HCT116 (cell line): ENCODE measurements at regions not wholly inside any gene's neighbourhood (a gene's known extent, or its start where the extent isn't known, plus 50 kb on each side); places are given as distances from the start of the nearest gene placed in this dataset.

ENCODE experiments used
- ATAC-seq: fragments of 200-7000 bp; cut with Tn5 transposase; 2 replicates; pipeline ENCODE4 v1.9.1; 2020; ENCODE audit warnings: mild to moderate bottlenecking, moderate library complexity
- BruUV-seq: library from RNA; stranded (reverse); fragments of 400-500 nt; replicated peaks from 2 replicates; lab custom pipeline; 2021; lab: Mats Ljungman, UMichigan
- CTCF ChIA-PET: fragments of 300-600 bp; sonication (Branson Sonifier 250); formaldehyde crosslinking; loops from one replicate; lab custom pipeline; 2021; ENCODE audit warnings: antibody characterized with exemption; lab: Charles Lee
- POLR2A ChIA-PET: fragments of 300-600, 350-600 bp; sonication (Branson Sonifier 250); formaldehyde crosslinking; loops from one replicate; lab custom pipeline; 2021; ENCODE audit warnings: antibody characterized with exemption; lab: Charles Lee
- RAD21 ChIA-PET, 2 experiments: fragments of 300-600 bp; sonication (Branson Sonifier 250); formaldehyde crosslinking; loops; one replicate each; lab custom pipeline; 2023; ENCODE audit warnings: low total read pairs in 2 of 2; ENCODE audit not compliant: uncharacterized antibody in 2 of 2, unreplicated experiment in 2 of 2, low non-redundant PET in 1 of 2; lab: Charles Lee
- DNase-seq: peaks from one replicate; pipeline ENCODE4 v3.0.0-alpha.2; 2010; ENCODE audit warnings: low read depth, low spot score
- H2AFZ ChIP-seq: fragments of 200-600 bp; shearing (Covaris generic), sonication (generic); 2 replicates; pipeline ENCODE4 v1.6.1; 2017; ENCODE audit warnings: low read depth, mixed run types, mixed read lengths, antibody characterized with exemption, low read length; ENCODE audit not compliant: poor library complexity, severe bottlenecking
- H3K27ac ChIP-seq: 2 replicates; pipeline ENCODE4 v1.5.1; 2012; ENCODE audit warnings: low read depth, low read length
- H3K27me3 ChIP-seq: fragments of 200-600 bp; sonication (generic); 2 replicates; pipeline ENCODE4 v1.6.1; 2016; ENCODE audit warnings: mixed run types, low read length, mixed read lengths; ENCODE audit not compliant: insufficient read depth
- H3K36me3 ChIP-seq, 2 experiments: fragments of 200-500 bp in 1 of 2; fragments of 200-600 bp in 1 of 2; sonication (Bioruptor generic) in 1 of 2; sonication (generic) in 1 of 2; 2 replicates each; pipeline versions ENCODE4 v1.5.1 to v1.6.1; 2014 to 2016; ENCODE audit warnings: low read length in 2 of 2, inconsistent platforms in 1 of 2, mixed read lengths in 1 of 2, mixed run types in 1 of 2; ENCODE audit not compliant: insufficient read depth in 2 of 2, control insufficient read depth in 1 of 2
- H3K4me1 ChIP-seq, 2 experiments: fragments of 200-600 bp in 1 of 2; sonication (generic) in 1 of 2; 2 replicates each; pipeline versions ENCODE4 v1.5.1 to v1.6.1; 2012 to 2017; ENCODE audit warnings: low read length in 2 of 2, inconsistent platforms in 1 of 2, mild to moderate bottlenecking in 1 of 2, mixed read lengths in 1 of 2, mixed run types in 1 of 2, moderate library complexity in 1 of 2; ENCODE audit not compliant: insufficient read depth in 2 of 2, control insufficient read depth in 1 of 2
- H3K4me2 ChIP-seq: fragments of 200-600 bp; sonication (generic); 2 replicates; pipeline ENCODE4 v1.6.1; 2017; ENCODE audit warnings: mixed run types, low read length, mixed read lengths
- H3K4me3 ChIP-seq, 2 experiments: fragments of 200-600 bp in 1 of 2; sonication (generic) in 1 of 2; replicated peaks in 1 of 2; 2 replicates each; pipeline ENCODE4 v1.5.1; 2011 to 2016; ENCODE audit warnings: low read length in 2 of 2, control low read depth in 1 of 2, low read depth in 1 of 2, mild to moderate bottlenecking in 1 of 2, mixed read lengths in 1 of 2, mixed run types in 1 of 2
- H3K79me2 ChIP-seq: fragments of 200-600 bp; sonication (generic); 2 replicates; pipeline ENCODE4 v1.6.1; 2017; ENCODE audit warnings: mild to moderate bottlenecking, mixed run types, low read length, moderate library complexity, mixed read lengths; ENCODE audit not compliant: insufficient read depth
- H3K9ac ChIP-seq: fragments of 200-600 bp; sonication (generic); 2 replicates; pipeline ENCODE4 v1.6.1; 2016; ENCODE audit warnings: low read length, mixed read lengths
- H3K9me2 ChIP-seq: fragments of 200-600 bp; sonication (generic), shearing (Covaris generic); 2 replicates; pipeline ENCODE4 v1.6.1; 2017; ENCODE audit warnings: mixed run types, mild to moderate bottlenecking, moderate library complexity; ENCODE audit not compliant: insufficient read depth
- H3K9me3 ChIP-seq, 2 experiments: fragments of 200-500 bp in 1 of 2; fragments of 200-600 bp in 1 of 2; sonication (Bioruptor generic) in 1 of 2; sonication (generic) in 1 of 2; 2 replicates each; pipeline ENCODE4 v1.6.1; 2014 to 2017; ENCODE audit warnings: low read length in 2 of 2, mixed read lengths in 2 of 2, inconsistent platforms in 1 of 2, low read depth in 1 of 2, mild to moderate bottlenecking in 1 of 2, mixed run types in 1 of 2, moderate library complexity in 1 of 2; ENCODE audit not compliant: control insufficient read depth in 1 of 2, insufficient read depth in 1 of 2
- H4K20me1 ChIP-seq: fragments of 200-600 bp; sonication (generic), shearing (Covaris generic); 2 replicates; pipeline ENCODE4 v1.6.1; 2017; ENCODE audit warnings: mixed run types, mild to moderate bottlenecking, moderate library complexity; ENCODE audit not compliant: insufficient read depth
- CEBPB ChIP-seq: IDR thresholded peaks from 2 replicates; pipeline ENCODE4 v1.6.1; 2012; ENCODE audit warnings: low read depth
- ELF1 ChIP-seq: IDR thresholded peaks from 2 replicates; pipeline ENCODE4 v1.6.1; 2012; ENCODE audit warnings: low read depth, borderline replicate concordance
- FOSL1 ChIP-seq: IDR thresholded peaks from 2 replicates; pipeline ENCODE4 v1.6.1; 2012; ENCODE audit warnings: low read depth
- JUND ChIP-seq: IDR thresholded peaks from 2 replicates; pipeline ENCODE4 v1.6.1; 2012
- POLR2AphosphoS5 ChIP-seq: IDR thresholded peaks from 2 replicates; pipeline ENCODE4 v1.6.1; 2011; ENCODE audit warnings: mild to moderate bottlenecking, low read depth, low read length, moderate library complexity
- SRF ChIP-seq: IDR thresholded peaks from 2 replicates; pipeline ENCODE4 v1.6.1; 2012; ENCODE audit warnings: low read depth
- TCF7L2 ChIP-seq: IDR thresholded peaks from 2 replicates; pipeline ENCODE4 v1.7.0; 2011; ENCODE audit warnings: borderline replicate concordance, inconsistent platforms; ENCODE audit not compliant: insufficient read depth, insufficient read length; ENCODE audit errors: extremely low read depth
- YY1 ChIP-seq: IDR thresholded peaks from 2 replicates; pipeline ENCODE4 v1.6.1; 2011; ENCODE audit warnings: low read length, low read depth, moderate library complexity, mild to moderate bottlenecking; ENCODE audit not compliant: insufficient replicate concordance; ENCODE audit errors: extremely low read depth
- intact Hi-C: fragments of 100-400 bp; cut with micrococcal nuclease; formaldehyde crosslinking; loops from 2 replicates; pipeline ENCODE4 v1.10.0; 2022
- TF ChIP-seq, protein P1 (sequence below): IDR thresholded peaks from 2 replicates; pipeline ENCODE4 v1.6.1; 2011; ENCODE audit warnings: mild to moderate bottlenecking, low read length, moderate library complexity; ENCODE audit not compliant: insufficient replicate concordance; ENCODE audit errors: extremely low read depth
- TF ChIP-seq, protein P2 (sequence below): IDR thresholded peaks from 2 replicates; pipeline ENCODE4 v1.6.1; 2012

DNA sequence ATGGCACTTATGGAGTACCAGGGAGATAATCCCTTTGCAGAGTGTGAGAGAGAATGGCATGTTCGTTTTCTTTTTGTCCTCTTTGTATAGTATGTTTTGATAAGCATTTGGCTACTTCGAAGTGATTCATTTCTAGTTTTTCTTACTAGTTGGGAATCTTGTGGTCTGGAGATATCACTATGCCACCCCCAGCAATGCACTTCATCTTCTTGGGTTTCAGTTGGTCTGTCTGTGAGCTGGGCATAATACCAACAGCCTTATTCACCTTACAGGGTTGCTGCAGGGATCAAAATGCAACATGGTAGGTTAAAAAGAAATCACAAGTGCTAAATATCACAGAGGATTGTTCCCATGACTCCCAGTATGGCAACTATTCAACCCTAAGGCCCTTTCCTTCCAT lies 387.8 kb upstream of the CADM1 start (continued):
- TF ChIP-seq CEBPB, result no peak
- no peak for TF ChIP-seq POLR2AphosphoS5
- TF ChIP-seq YY1, result no peak
- TF ChIP-seq, protein P1, sequence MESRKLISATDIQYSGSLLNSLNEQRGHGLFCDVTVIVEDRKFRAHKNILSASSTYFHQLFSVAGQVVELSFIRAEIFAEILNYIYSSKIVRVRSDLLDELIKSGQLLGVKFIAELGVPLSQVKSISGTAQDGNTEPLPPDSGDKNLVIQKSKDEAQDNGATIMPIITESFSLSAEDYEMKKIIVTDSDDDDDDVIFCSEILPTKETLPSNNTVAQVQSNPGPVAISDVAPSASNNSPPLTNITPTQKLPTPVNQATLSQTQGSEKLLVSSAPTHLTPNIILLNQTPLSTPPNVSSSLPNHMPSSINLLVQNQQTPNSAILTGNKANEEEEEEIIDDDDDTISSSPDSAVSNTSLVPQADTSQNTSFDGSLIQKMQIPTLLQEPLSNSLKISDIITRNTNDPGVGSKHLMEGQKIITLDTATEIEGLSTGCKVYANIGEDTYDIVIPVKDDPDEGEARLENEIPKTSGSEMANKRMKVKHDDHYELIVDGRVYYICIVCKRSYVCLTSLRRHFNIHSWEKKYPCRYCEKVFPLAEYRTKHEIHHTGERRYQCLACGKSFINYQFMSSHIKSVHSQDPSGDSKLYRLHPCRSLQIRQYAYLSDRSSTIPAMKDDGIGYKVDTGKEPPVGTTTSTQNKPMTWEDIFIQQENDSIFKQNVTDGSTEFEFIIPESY, result no peak
- TF ChIP-seq, all 23 proteins: peak for 0

DNA sequence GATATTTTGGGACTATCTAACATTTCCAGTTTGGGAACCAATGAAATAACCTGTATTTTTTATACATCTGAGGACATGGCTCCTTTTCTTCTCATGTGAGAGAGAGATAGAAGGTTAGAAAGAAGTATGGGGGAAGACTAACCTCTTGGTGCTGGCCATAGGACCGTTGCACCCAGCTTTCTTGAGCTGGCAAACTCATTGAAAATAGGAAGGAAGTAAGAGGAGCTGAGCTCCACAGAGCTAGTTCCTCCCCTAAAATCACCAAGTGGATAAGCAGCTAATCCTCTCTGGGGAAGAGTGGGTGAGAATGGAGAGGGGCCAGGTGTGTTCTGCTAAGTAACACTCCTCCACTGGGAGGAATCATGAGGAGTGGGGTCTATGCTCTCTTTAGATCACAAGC lies 387.4 kb upstream of the CADM1 start:
- POLR2A ChIA-PET, result no interaction called here
- Histone ChIP-seq H3K4me2 (no peak overlapping the region), H3K4me3 (no peak overlapping the region), H3K9me2 (no peaks in the 10 kb centered on the region), H3K79me2 (no peaks in the 10 kb centered on the region), H3K9me3 (peaks cover 0 to 16% of the 10 kb centered on the region in 2 experiments; a peak in 2 of 4 replicates), H3K27ac (no peak overlapping the region), H4K20me1 (no peaks in the 10 kb centered on the region), H2AFZ (no peak overlapping the region), H3K27me3 (no peaks in the 10 kb centered on the region), H3K36me3 (no peaks in the 10 kb centered on the region), H3K4me1 (no peaks in the 10 kb centered on the region), H3K9ac (no peak overlapping the region)
- TF ChIP-seq ELF1 (no peak), YY1 (no peak), TCF7L2 (no peak), SRF (no peak), POLR2AphosphoS5 (no peak), JUND (no peak), FOSL1 (no peak)
- TF ChIP-seq, protein P2, sequence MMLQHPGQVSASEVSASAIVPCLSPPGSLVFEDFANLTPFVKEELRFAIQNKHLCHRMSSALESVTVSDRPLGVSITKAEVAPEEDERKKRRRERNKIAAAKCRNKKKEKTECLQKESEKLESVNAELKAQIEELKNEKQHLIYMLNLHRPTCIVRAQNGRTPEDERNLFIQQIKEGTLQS, result no peak
- no TSS peak for BruUV-seq
- intact Hi-C loops, result no loop called here
- no peak for ATAC-seq
- no peak for DNase-seq
- CTCF ChIA-PET, result no interaction called here
- RAD21 ChIA-PET, result no interaction called here
